SK-N-MC (cell line): ENCODE measurements at regions not wholly inside any gene's neighbourhood (a gene's known extent, or its start where the extent isn't known, plus 50 kb on each side); places are given as distances from the start of the nearest gene placed in this dataset.

Experiments used
- DNase-seq: peaks from one replicate; pipeline ENCODE4 v3.0.0-alpha.2; 2011; ENCODE audit warnings: low read depth, low spot score
- H3K27ac ChIP-seq: fragments of 200-600 bp; sonication (generic); 2 replicates; pipeline ENCODE4 v1.5.1; 2016; ENCODE audit warnings: mixed run types
- H3K36me3 ChIP-seq: fragments of 200-600 bp; sonication (generic); 2 replicates; pipeline ENCODE4 v1.6.1; 2017; ENCODE audit warnings: antibody characterized with exemption, low read length, mixed read lengths; ENCODE audit not compliant: insufficient read depth
- H3K4me3 ChIP-seq: fragments of 200-600 bp; sonication (generic); 2 replicates; pipeline ENCODE4 v1.5.1; 2016
- H3K9ac ChIP-seq: fragments of 200-600 bp; sonication (generic); 2 replicates; pipeline ENCODE4 v1.8.0; 2017; ENCODE audit warnings: mixed run types, mixed read lengths; ENCODE audit not compliant: insufficient read length
- H3K9me3 ChIP-seq: fragments of 200-600 bp; sonication (generic); 2 replicates; pipeline ENCODE4 v1.6.1; 2017; ENCODE audit warnings: low read depth, mild to moderate bottlenecking, antibody characterized with exemption, low read length, moderate library complexity, mixed read lengths
- EZH2 ChIP-seq: fragments of 200-600 bp; sonication (generic); IDR thresholded peaks from one replicate; pipeline ENCODE4 v1.6.1; 2017; ENCODE audit warnings: antibody characterized with exemption
- FOXP2 ChIP-seq: optimal IDR thresholded peaks from 2 replicates; pipeline ENCODE3; 2011; ENCODE audit warnings: mild to moderate bottlenecking, moderate library complexity; ENCODE audit not compliant: insufficient read depth; ENCODE audit errors: extremely low read length, control extremely low read depth
- POLR2AphosphoS5 ChIP-seq: IDR thresholded peaks from 2 replicates; pipeline ENCODE4 v1.6.1; 2012; ENCODE audit warnings: mild to moderate bottlenecking, low read depth, low read length, borderline replicate concordance

DNA sequence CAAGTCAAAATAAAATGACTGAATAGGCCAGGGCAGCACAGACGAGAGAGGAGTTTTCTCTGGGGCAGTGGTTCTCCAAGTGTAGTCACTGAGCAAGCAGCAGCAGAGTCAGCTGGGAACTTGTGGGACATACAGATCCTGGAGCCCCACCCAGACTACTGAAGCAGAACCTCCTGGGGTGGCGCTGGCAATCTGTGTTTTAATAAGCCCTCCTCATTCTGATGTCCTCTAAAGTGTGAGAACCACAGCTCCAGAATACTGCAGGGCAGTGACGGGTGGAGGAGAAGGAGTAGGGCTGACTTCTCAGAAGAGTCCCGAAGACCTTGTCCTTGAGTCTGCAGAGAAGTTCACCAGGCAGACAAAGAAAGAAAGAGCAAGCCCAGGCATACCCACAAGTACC, 251.3 kb upstream of the HES1 start:
- DNase-seq, result no peak
- Histone ChIP-seq H3K9me3 (no peaks in the 10 kb centered on the region), H3K36me3 (no peaks in the 10 kb centered on the region), H3K4me3 (no peak overlapping the region), H3K27ac (no peak overlapping the region), H3K9ac (no peak overlapping the region)
- TF ChIP-seq EZH2 (no peak), FOXP2 (no peak), POLR2AphosphoS5 (no peak)

DNA sequence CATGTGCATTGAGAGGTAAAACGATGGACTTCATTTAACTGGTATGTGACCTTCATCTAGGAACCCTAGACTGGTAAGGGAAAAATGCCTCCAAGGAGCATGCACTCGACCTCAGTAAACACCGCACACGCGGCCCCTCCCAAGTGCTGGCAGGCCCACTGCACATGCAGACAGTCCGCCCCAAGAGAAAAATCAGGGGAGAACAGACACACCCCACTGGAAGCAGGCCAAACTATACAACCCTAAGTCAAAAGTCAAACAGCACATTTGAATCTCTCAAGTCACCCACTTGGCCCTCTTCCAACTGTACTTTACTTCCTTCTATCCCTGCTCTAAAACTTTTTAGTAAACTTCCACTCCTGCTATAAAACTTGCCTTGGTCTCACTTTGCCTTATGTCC, 250.1 kb upstream of the HES1 start:
- no peak for TF ChIP-seq POLR2AphosphoS5
- no peak for TF ChIP-seq EZH2
- H3K27ac ChIP-seq, result no peak overlapping the region
- no peak for DNase-seq
- no peak overlapping the region for H3K4me3 ChIP-seq
- no peak overlapping the region for H3K9ac ChIP-seq
- H3K36me3 ChIP-seq, result no peaks in the 10 kb centered on the region
- H3K9me3 ChIP-seq, result no peaks in the 10 kb centered on the region

DNA sequence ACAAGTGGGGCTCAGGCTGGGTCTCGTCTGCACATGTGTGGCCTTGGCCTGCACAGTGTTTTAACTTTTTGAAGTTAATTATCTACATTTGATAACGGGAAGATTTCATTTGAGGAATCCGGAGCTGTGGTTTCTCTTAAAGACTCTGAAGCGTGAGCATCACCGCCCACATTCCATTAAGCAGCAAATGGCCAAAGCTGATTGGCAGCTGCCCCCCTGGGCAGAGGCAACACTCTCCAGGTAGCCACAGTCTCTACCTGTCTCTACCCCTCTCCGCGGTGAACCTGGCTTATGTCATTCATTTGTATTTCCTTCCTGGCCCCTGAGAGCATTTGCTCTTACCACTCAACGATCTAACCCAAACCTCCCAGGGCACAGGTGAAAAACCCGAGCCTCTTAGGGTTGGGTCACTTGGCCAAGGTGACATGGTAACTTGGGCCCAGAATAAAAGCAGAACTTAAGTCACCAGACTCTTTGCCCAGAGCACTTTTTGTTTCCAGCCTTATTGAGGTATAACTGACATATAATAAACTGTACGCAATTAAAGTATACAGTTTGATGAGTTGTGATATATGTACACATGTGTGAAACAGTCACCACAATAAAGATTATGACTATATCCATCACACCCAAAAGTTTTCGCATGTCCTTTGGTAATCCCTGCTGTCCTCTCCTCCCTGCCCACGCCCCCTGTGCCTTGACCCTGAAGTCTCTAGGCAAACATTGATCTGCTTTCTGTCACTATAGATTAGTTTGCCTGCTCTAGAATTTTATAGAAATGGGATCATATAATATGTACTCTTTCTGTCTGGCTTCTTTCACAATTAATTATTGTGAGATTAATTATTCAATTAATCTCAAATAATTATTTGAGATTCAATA, 245.7 kb upstream of the HES1 start:
- no peak for DNase-seq
- H3K9ac ChIP-seq, result no peak overlapping the region
- H3K4me3 ChIP-seq, result no peak overlapping the region
- no peaks in the 10 kb centered on the region for H3K36me3 ChIP-seq
- TF ChIP-seq EZH2 (no peak), FOXP2 (no peak), POLR2AphosphoS5 (no peak)
- H3K27ac ChIP-seq, result no peak overlapping the region
- no peaks in the 10 kb centered on the region for H3K9me3 ChIP-seq

DNA sequence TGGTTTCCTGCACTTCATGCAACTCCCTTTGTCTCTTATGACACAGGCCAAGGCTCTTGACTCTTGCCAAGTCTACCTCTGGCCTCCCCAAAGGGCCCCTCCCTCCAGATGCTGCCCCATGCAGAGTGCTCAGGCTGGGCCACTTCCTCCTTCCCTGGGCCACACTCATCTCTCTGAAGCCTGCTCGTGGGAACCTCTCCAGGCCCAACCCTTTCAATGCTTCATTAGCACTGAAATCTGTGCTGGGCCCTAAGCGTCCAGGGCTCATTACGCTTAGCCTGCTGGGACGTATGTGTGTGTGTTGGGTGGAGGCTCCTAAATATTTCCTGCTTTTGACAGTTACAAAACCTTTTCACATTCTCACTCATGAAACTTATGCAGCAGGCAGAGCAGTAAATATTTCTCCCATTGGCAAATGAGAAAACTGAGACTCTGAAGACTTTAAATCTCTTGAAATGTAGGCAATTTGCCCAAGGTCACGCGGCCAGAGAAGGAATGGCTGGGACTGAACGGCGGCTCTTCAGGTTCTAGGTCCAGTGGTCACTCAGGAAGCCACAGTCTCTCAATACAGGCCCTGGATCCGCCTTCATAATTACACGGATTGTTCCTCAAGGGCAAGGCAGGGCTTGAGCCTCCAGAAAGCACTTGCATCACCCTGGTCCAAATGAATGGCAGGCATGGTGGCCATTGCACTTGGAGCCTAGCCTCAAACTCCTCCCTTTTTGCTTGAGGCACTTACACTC, 241.7 kb upstream of the HES1 start:
- TF ChIP-seq POLR2AphosphoS5 (no peak), EZH2 (no peak), FOXP2 (no peak)

DNA sequence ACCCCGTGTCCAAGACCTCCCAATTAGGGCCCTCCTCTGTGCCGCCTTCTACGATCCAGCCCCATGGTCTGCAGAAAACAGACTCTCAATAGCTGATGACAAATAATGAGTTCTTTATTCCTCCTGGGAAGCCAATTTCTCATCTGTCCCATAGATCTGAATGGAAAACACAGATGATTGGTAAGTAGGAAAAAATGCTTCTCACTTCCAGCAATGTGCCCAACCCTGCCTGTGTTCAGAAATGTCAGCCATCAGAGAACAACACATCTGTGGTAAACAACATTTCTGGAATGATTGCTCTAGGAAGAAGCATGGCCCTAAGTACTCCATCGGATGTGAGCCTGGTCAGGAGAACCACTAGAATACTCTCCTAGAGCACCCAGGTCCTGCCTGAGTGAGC, 240.5 kb upstream of the HES1 start:
- Histone ChIP-seq H3K36me3 (no peaks in the 10 kb centered on the region), H3K27ac (peak overlapping the region; percentile 98; the same call in 1 of the 2 replicates), H3K4me3 (no peak overlapping the region), H3K9ac (no peak overlapping the region), H3K9me3 (no peaks in the 10 kb centered on the region)
- no peak for DNase-seq
- TF ChIP-seq EZH2, result no peak
- no peak for TF ChIP-seq FOXP2
- TF ChIP-seq POLR2AphosphoS5, result no peak

More for the DNA sequence above, 241.7 kb upstream of the HES1 start:
- no peak overlapping the region for H3K4me3 ChIP-seq
- no peaks in the 10 kb centered on the region for H3K36me3 ChIP-seq
- H3K27ac ChIP-seq, result peak overlapping the region; percentile 98
- no peaks in the 10 kb centered on the region for H3K9me3 ChIP-seq
- DNase-seq, result no peak
- peak overlapping the region; percentile 8 for H3K9ac ChIP-seq

DNA sequence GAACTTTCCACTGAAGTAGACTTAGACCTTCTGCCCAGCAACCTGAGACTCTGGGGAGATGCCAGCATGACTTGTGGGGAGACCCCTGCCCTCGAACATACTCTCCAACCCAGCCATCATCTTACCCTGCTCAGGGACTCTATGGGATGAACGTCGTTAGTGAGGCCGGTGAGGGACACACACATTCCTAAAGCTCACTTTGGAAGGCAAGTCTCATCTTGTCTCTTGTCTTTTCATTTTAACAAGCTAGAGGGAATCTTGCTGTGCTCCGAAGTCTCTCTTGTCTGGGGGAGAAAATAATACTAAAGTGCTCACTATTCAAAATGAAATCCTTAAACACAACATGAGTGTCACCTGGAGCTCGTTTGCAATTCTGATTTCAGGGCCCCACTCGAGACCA, 239.5 kb upstream of the HES1 start:
- Histone ChIP-seq H3K9ac (peak overlapping the region; percentile 77), H3K4me3 (no peak overlapping the region), H3K36me3 (no peaks in the 10 kb centered on the region), H3K9me3 (no peaks in the 10 kb centered on the region), H3K27ac (peak overlapping the region; percentile 98)
- no peak for DNase-seq
- no peak for TF ChIP-seq POLR2AphosphoS5
- TF ChIP-seq EZH2, result no peak
- no peak for TF ChIP-seq FOXP2

DNA sequence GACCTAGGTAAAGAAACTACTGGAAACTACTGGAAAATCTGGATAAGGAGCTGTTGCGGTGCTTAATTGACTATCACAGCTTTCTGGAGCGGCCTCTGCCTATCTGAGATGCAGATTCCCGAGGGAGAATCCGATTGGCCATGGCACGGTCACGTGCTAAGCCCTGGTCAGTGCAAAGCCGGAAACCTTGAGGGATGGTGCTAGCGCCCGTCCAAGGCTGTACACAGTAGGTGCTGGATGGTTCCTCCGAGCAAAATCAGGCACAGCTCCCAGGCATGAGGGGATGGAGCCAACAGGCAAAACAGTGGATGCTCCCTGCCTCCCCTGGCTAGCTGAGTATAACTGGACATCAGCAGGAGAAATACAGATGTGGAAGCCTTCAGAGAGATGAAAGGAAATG, 238.7 kb upstream of the HES1 start:
- TF ChIP-seq EZH2, result no peak
- no peak for TF ChIP-seq FOXP2
- H3K9ac ChIP-seq, result peak overlapping the region; percentile 77
- DNase-seq, result no peak
- no peaks in the 10 kb centered on the region for H3K36me3 ChIP-seq
- H3K9me3 ChIP-seq, result no peaks in the 10 kb centered on the region
- H3K4me3 ChIP-seq, result peak overlapping the region; percentile 59
- peak overlapping the region; percentile 98 for H3K27ac ChIP-seq

DNA sequence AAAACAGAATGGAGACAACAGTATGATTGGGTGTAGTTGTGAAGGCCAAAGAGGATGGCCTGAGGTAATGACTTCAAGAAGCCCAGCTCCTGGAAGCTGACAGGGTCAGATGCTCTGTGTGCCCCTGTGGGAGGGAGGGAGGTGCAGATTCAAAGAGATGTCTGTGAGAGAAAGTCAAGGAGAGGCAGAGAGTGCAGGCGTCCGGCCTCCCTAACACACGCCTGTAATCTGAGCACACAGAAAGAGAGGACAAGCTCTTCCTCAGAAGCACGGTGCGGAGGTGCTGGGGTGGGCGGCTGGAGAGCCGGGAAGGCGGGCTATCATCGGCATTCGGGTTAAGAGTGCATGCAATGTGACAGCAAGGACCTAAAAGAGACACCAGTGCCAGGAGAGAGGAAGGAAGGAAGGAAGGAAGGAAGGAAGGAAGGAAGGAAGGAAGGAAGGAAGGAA, 238.2 kb upstream of the HES1 start:
- H3K36me3 ChIP-seq, result no peaks in the 10 kb centered on the region
- peak overlapping the region; percentile 98 for H3K27ac ChIP-seq
- TF ChIP-seq POLR2AphosphoS5, result 0 out of 2 replicates have a peak, but pooled peaks have one; percentile 73
- no peak for TF ChIP-seq FOXP2
- peak overlapping the region; percentile 77 for H3K9ac ChIP-seq
- H3K9me3 ChIP-seq, result no peaks in the 10 kb centered on the region
- peak overlapping the region; percentile 59 for H3K4me3 ChIP-seq
- peak; percentile 94 for DNase-seq

DNA sequence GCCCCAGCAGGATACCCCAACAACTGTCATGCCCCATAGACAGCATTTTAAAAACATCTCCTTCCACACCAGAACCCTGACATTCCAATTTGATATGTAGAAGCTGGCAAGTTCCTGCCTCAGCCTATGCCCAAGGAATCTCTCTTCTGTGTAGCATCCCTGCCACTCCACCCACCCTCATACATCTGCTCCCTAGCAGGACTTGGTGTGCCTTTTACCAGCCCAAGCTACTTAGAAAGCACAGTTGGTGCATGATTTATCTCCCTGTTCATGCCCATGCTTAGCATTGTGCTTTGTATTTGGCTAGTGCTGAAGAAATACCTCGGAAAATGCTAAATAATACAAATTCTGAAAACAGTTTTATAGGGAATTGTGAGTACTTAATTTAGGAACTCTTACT, 236.9 kb upstream of the HES1 start:
- peak overlapping the region; percentile 98 for H3K27ac ChIP-seq
- H3K9me3 ChIP-seq, result no peaks in the 10 kb centered on the region
- peak overlapping the region; percentile 51 for H3K4me3 ChIP-seq
- no peaks in the 10 kb centered on the region for H3K36me3 ChIP-seq
- peak; percentile 61 for DNase-seq
- peak overlapping the region; percentile 61 for H3K9ac ChIP-seq
- no peak for TF ChIP-seq EZH2
- no peak for TF ChIP-seq POLR2AphosphoS5
- TF ChIP-seq FOXP2, result no peak
